ENCODE measurements at regions not wholly inside any gene's neighbourhood (a gene's known extent, or its start where the extent isn't known, plus 50 kb on each side); places are given as distances from the start of the nearest gene placed in this dataset.

DNA sequence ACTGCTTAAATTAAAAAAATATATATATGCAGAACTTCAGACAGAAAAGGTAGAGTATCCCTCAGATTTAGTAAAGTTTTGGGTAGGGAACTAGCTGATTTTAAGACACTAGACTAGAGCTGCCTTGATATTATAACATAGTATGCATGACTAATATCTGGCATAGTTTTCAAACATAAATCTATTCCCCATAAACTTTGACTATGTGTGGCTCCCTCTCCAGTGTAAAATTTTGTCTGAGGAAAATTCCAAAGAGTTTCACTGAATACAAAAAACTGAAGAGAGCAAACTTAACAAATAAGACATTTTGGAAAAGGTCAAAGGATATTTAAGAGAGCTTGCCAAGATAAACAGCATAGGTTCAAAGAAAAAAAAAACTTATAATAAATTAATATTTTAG is 66.2 kb upstream of the ZNF462 start:
- TF ChIP-seq, protein P1, sequence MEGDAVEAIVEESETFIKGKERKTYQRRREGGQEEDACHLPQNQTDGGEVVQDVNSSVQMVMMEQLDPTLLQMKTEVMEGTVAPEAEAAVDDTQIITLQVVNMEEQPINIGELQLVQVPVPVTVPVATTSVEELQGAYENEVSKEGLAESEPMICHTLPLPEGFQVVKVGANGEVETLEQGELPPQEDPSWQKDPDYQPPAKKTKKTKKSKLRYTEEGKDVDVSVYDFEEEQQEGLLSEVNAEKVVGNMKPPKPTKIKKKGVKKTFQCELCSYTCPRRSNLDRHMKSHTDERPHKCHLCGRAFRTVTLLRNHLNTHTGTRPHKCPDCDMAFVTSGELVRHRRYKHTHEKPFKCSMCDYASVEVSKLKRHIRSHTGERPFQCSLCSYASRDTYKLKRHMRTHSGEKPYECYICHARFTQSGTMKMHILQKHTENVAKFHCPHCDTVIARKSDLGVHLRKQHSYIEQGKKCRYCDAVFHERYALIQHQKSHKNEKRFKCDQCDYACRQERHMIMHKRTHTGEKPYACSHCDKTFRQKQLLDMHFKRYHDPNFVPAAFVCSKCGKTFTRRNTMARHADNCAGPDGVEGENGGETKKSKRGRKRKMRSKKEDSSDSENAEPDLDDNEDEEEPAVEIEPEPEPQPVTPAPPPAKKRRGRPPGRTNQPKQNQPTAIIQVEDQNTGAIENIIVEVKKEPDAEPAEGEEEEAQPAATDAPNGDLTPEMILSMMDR (IDR thresholded peaks at IDR 0.05) = no peak
- TF ChIP-seq POLR2A (IDR thresholded peaks at IDR 0.05) = no peak

Measured in uterus (tissue), 2 donors.